ENCODE measurements at regions not wholly inside any gene's neighbourhood (a gene's known extent, or its start where the extent isn't known, plus 50 kb on each side); places are given as distances from the start of the nearest gene placed in this dataset.
A peak's percentile ranks its signal among the peaks of the same experiment; 100 is the strongest.

DNA sequence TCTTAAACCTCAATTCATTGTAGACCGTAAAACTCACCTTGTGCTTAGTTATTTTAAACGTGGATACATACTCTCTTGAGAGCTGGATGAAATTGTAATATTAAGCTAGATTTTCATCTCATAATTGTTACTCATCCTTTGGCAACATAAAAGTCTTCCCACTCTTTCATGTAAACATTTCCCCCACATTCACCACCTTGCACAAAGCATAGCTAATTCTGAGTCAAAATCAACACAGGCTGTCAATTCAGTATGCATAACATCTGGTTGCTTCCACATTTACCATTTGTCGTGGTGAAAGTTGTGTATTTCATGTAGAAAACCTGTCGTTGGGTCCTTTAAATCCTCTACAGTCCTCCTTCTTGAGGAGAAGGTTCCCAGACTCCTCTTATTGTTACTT lies 524.6 kb downstream of the OTOL1 start:
- no peak for DNase-seq

DNA sequence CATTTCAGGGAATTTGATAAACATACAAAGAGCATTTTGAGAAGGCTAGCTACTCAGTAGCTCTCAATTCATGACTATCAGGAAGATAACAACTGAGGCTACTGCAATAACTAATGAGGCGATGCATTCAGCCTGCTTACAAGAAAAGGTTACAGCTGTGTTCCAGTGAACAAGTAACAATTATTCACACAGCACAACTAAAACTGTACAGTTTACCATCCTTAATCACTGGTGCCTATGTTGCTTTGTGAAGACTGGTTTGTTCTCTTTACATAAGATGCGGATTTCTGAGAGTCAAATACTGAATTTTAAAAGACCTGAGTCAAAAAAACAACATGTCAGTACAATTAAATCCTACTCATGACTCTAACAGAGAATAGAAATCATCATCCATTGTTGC lies 526.3 kb downstream of the OTOL1 start:
- peak; percentile 80 for DNase-seq

DNA sequence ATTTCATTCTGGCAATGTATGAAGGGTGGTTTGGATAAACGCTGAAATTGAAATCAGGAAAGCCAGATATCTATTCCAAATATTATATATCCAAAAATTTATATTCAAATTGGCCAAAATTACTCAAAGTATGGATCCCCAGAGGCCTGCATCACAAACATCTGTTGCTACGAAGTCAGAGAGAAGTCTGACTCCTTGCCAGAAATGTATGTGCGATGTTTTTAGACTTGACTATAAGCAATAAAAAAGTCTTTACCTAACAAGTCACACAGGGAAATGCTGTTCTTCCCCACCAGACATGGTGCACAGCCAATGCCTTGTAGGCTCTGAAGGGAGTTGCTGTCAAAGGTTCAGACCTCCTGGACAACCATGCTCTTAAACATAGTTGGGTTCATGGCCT lies 533.1 kb downstream of the OTOL1 start:
- no peak for DNase-seq

DNA sequence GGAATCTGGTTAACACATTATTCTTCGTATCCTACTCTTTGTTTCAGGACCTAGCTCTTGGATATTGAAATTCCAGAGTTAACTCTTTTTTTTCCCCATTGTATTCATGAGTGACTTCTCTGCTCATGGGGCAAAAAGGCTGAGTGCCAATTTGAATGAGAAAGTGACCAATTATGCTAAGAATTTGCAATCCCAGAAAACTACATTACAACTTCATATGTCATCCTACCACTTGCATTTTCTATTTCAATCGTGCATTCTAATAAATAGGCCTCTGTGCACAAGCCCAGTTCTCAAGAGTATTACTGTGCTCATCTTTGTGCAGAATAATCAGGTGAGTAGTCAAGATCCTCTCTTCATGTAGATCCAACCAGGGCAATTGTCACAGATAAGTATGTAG lies 537.8 kb downstream of the OTOL1 start:
- no peak for DNase-seq

DNA sequence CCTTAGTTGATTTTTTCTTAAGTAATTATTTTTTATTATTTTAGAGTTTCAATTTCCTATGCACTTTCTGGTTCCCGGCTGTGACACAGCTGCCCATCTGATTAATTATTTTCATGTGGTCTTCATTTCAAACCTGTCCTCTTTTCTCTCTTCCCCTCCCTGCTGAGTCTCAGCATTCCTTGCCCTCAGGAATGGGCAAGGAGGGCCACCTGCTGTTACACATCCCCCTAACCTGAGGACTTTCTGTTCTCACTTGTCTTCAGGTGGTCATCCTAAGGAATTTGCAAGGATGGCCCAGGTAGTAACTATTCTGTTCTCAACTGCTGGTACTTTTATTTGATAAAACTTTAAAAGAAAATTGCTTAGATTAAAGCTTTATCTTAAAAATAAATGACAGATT lies 545.0 kb downstream of the OTOL1 start:
- no peak for DNase-seq

DNA sequence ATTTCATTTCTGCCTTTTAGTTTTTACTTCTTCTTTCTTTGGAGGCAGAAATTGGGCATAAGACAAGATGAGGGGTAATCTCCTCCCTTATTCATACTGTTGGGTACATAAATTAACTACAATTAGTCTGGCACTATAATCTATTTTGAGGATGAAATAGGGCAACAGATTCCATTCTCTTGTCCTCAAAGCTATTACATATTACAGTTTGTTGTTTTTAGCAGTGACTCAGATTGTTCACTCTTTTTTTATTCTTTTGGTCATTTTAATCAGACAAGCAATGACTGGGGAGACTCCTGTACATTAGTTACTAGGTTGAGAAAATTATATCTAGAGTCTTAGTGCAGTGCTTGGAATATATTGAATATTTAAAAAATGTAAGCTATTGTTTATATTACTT lies 556.0 kb downstream of the OTOL1 start:
- no peak for DNase-seq

DNA sequence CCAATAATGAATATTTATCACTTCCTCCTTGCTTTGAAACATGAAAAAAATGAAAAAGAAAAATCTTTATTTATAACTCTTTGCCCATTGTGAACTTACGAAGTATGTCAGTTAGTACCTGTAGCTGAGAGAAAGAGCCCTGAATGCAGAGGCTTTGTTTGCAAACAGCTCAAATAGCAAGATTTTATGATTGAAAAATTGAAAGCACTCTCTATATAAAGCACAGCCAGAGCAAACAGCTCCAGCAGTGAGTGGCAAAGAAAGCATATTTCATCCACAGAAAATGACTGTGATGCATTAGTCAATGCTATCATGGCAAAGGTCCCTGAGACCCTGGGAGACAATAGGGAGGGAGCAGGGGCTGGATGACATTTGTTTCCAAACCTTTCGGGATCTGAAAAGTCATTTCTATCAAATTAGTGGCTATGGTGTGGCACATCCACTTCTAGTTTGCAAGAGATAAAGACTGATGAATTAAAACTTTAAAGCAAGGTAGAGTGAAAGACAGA lies 576.1 kb downstream of the OTOL1 start:
- DNase-seq, result no peak

DNA sequence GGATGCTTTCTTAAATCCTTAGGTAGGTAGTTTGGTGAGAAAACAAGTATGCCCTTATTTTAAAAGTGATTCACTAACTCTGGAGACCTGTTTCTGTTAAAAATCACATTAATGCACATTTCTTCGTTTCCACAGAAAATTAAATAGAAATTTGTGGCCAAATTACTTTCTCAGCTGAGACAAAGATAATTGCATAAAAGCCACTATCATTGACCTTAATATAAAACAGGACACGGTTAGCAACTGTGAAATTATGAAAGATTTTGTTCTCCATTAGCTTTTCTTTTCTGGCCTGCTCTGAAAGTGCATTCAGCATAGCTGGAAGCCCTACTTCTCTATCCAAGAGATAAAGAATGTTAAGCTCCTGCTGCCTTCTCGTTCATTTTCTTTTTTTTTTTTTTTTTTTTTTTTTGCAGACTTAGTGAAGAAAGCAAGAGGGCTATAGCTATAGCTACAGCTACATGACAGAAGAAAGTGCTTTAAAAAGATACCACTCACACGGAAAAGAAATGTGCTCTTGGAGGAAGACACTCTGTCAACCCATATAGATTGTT lies 576.9 kb downstream of the OTOL1 start:
- DNase-seq, result no peak

DNA sequence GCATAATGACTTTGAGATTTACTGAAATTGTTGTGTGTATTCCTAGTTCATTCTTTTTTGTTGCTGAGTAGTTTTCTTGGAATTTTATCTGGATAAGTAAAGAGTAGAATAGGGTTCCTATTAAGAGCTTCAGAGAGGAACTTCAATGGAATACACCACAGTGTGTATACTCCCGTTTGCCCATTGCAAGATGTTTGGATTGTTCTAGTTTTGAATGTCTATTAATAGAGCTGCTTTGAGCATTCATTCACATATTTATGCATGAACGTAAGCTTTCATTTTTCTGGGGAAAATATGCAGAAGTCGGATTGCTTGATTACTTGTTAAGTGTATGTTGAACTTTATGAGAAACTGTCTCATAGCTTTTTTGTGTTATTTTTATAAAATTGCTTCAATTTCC lies 580.5 kb downstream of the OTOL1 start:
- DNase-seq, result no peak

DNA sequence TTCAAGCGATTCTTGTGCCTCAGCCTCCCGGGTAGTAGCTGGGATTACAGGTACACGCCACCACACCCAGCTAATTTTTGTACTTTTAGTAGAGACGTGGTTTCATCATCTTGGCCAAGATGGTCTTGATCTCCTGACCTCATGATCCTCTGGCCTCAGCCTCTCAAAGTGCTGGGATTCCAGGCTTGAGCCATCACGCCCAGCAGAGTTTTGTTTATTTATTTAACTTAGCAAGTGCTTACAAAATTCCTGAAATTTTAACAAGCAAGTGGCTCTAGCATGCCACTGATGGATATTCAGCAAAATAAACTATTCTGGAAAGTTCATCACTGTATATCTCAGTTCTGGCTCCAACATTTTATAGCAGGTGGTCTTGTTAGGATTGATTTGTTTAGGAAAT lies 585.9 kb downstream of the OTOL1 start:
- DNase-seq, result no peak

DNA sequence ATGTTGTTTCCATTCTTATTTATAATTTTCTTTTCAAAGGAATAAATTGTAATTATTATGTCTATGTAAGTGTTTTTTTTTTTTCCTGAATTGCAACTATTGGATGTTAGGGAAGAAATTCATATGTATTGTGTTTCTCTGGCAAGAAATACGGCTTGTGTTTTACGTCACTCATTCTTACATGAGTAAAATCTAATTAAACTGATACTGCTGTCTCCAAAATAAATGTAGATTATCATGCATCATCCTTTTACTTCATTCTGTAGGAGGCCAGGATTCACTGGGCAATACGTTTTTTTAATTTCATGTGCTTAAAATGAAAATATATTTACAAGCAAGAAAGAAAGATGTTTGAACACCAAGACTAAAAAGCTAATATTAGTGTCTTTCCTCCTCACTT lies 590.8 kb downstream of the OTOL1 start:
- DNase-seq, result no peak

DNA sequence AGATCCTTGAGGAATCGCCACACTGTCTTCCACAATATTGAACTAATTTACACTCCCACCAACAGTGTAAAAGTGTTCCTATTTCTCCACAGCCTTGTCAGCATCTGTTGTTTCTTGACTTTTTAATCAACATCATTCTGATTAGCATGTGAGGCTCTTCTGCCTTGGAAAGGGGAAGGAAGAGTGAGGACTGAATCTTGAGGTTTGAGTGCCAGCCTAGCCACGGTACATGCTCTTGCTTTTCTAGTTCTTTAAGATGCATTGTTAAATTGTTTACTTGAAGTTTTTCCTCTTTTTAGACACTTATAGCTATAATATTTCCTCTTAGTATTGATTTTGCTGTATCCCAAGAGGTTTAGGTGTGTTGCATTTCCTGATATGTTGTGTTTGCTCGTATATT lies 596.1 kb downstream of the OTOL1 start:
- DNase-seq, result no peak

DNA sequence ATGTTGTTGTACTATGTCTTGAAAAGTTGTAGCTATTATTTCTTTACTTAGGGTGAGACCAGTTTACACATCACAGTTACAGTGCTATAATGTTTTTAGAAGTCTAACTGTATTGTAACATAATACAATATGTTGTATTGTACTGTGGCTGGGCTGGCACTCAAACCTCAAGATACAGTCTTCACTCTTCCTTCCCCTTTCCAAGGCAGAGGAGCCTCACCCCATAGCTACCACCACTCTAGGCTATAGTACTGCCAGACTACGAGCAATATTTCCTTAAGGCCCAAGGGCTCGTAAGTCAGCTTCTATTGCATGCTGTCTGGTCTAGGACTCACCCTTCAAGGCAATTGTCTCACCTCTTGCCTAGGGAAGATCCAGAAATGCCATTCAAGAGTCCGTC lies 597.7 kb downstream of the OTOL1 start:
- no peak for DNase-seq

DNA sequence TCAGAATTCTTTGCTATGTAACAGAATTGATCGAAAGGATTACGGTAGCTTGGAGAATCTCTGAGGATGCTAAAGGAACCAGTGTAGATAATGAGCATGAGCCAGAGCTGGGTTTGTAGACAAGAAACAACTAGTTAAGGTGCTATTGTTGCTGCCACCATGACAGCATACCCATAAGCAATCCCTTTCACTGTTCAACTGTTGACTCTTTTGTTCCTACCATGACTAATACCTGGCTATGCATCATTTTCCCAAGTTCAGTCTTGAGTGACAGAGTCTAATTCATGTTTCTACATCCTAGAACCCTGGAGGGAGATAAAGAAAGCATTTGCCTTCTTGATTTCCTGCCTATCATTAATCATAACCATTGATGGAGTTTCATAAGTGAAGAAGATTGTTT lies 600.3 kb downstream of the OTOL1 start:
- DNase-seq, result no peak

DNA sequence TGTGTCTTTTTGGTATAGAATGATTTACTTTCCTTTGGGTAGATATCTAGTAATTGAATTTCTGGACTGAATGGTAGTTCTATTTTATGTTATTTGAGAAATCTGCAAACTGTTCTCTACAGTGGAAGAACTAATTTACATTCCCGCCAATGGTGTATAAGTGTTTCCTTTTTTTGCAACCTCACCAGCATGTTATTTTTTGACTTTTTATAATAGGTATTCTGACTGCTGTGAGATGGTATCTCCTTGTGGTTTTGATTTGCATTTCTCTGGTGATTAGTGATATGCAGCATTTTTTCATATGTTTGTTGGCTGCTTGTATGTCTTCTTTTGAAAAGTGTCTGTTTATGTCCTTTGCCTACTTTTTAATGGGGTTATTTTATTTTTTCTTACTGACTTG lies 607.2 kb downstream of the OTOL1 start:
- DNase-seq, result no peak

DNA sequence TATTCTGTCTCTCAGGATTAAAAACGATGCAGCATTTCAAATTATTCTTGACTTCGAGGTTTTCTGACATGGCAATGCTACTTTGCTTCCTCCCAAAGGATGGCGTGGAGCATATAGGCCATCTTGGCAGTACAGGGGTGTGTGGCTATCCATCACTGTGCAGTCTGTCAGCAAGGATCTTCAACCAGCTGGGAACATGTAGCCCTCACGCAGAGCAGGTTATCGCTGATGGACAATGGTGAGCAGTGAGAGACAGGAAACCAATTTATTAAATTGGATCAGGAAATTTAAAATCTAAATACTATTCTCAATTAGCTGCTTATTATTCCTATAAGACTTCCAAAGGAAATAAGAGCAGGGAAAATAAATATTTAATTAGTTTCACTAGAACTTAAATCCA lies 615.3 kb downstream of the OTOL1 start:
- no peak for DNase-seq

DNA sequence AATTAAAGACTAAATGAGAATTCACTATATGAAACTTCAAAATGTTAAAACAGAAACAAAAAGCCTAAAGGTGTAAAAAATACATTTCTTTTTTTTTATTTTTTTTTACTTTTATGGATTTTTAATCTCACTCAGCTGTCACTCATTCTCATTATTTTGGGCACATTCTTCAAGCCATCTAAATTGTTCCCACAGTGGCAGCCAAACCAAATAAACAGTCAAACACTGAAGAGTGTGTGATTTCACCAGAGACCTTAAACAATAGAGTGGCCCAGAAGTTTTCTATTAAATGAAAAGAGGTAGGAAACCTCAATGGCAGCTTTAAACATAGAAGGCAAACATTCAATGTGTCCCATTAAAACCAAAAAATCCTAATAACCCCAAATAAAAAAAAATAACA lies 616.1 kb downstream of the OTOL1 start:
- DNase-seq, result no peak

DNA sequence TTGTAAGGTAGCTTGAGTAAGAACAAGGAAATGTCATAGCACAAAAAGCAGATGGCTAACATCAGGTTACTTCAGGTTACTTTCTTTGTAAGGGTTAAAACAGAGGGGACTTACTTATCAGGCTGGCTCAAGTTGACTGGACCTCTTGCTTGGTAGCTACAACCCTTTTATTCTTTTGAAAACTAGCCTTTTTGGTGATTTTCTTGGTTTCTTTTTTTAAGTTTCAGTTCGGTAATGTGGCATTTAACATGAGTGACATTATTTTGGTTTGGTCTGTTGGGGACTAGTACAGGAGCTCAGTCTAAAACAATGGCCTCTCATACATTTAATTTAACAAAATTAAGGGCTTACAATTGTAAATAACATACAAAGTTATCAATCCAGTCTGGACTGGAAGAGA lies 621.4 kb downstream of the OTOL1 start:
- DNase-seq, result no peak

DNA sequence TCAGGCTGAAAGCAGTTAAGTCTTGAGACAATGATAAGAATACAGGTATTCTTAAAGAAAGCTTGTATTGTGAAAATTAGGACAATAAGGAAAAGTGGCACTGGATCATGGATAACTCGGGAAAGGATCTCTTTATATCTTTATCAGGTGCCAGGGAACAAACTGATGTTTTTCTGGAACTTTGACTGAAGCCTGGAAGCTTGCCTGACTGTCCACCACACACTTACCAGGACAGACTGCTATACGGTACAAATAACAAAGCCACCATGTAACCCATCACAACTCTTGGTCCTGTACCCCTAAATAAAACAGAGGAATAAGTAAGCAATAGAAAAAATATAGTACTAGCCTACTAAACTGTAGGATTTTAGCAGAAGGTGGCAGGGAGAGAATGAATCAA lies 623.0 kb downstream of the OTOL1 start:
- no peak for DNase-seq

DNA sequence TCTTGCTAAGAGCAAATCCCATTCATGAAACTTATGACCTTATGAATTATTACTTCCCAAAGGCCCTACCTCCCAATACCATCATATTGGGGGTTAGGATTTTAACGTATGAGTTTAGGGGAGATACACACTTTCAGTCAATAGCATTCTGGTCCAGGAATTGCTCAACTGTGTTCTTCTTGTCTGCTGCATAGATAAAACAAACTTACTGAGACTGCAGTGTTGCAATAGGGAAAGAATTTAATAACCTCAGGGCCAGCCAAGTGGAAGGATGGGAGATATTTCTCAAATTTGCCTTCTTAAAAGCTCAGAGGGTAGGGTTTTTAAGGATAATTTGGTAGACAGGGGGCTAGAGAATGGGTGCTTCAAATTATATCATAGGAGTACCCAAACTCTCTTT lies 625.8 kb downstream of the OTOL1 start:
- DNase-seq, result no peak

DNA sequence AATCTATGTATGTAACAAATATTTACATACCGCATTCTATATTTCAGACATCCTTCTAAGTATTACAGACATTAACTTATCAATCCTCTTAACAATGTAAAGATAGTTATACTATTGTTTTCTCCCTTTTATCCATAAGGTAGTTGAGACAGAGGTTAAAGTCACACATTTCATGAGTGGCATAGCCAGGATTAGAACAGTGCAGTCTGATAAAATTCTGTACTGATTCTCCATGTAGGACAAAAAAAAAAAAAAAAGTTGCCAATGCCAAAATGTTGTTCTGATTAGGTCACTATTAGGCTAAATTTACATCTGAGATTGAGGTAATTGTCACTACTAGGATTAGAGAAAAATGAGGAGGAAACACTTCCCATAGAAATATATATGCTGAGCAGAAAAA lies 629.2 kb downstream of the OTOL1 start:
- DNase-seq, result no peak

DNA sequence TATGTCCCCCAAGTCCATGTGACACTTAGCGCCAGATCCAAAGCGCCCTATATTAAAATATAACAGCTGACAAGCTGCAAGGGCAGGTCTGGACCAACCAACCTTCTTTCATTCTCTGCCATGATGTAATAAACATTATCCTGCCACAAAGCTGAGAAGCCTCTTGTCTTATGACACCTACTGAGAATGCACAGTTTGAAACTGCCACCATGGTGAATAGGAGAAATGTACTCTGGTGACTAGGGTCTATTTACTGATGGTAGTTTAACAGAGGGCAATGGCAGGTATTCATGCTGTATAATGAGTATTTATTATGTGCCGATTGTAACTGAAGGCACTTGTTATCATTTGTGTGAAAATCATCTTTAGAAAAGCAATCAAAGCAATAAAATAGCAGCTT lies 634.0 kb downstream of the OTOL1 start:
- DNase-seq, result no peak

DNA sequence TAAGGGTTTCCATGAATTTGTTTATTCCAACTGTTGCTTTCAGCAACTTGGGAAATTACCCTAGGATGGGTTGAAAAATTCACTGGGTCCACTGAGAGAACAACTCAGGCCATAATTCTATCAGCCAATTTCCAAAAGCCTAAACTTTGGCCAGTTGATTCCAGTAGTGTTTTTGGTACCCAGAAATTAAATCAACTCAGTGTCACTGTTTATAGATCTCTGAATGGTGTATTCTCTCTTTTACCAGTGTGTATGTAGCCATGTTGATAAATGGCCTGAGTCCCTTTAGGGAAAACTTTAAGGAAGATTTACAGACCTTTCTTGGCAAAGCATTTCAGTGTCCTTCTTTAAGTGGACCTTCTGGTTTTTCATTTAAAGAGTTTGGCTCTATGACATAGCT lies 636.4 kb downstream of the OTOL1 start:
- no peak for DNase-seq

DNA sequence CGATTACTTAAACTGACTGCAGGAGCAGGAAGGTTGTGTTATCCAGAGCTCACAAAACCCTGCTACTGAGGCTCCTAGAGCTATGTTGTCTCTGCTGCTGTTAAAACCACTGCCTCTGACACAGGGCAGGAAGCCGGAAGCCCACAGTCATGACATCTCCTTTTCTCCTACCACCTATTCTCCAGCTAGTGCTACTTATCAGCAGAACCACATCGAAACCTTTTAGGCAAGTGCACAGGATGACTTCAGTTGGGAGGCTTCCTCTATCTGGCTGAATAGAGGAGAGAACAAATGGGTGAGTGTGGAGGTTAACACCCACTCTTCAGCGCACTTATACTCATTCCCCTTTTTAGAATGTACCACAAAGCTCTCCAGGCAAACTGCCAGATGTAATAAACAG lies 638.0 kb downstream of the OTOL1 start:
- no peak for DNase-seq

DNA sequence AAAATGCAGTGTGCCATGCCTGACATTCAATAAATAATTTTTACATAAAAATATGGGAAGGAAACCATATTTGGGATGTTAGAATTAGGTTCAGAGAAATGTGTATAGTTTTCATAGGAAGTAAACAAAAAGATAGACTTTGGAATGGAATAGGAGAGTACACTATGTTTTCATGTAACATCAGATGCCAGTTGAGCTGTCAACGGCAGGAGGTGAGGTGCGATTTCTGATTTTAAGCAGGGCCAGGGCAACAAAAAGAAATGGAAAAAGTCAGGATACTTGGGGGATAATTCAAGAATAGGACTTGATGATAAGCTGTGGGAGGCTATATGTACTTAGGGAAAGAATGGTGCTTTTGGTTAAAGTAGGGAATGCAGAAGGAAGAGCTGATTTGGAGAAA lies 639.5 kb downstream of the OTOL1 start:
- no peak for DNase-seq

DNA sequence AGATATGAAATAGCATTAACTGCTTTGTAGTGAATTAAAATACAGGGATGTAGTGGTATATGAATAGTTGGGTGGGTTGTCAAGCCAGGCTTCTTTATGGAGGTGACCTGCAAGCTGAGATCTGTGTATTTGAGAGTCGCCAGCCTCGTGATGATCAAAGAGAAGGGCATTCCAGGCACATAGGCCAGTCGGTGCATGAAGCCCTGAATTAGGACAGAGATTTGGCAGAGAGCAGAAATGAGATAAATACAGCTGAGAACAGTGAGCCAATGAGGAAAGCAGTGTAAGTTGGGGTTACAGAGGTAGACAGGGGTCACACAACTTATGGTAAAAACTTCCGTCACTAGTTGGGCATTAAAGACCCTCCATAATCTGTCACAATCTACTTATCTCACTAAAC lies 641.9 kb downstream of the OTOL1 start:
- DNase-seq, result no peak
